Breast epithelium (tissue), 3 donors: ENCODE measurements at regions not wholly inside any gene's neighbourhood (a gene's known extent, or its start where the extent isn't known, plus 50 kb on each side); places are given as distances from the start of the nearest gene placed in this dataset.

ENCODE experiments used
- POLR2A ChIP-seq: fragments of 450-650 bp; IDR thresholded peaks from one replicate; pipeline ENCODE4 v1.6.1; 2016; ENCODE audit warnings: antibody characterized with exemption, mild to moderate bottlenecking, moderate library complexity
- POLR2AphosphoS5 ChIP-seq, 3 donors: sonication (generic); formaldehyde crosslinking; IDR thresholded peaks; one replicate each; pipeline ENCODE4 v1.6.1; 2017; ENCODE audit warnings: antibody characterized with exemption in 3 of 3
- TF ChIP-seq, protein P1 (sequence below), 3 donors: fragments of 450-650 bp; IDR thresholded peaks; one replicate each; pipeline ENCODE4 v1.5.1; 2016 to 2017; ENCODE audit warnings: antibody characterized with exemption in 3 of 3, mild to moderate bottlenecking in 3 of 3, moderate library complexity in 3 of 3

DNA sequence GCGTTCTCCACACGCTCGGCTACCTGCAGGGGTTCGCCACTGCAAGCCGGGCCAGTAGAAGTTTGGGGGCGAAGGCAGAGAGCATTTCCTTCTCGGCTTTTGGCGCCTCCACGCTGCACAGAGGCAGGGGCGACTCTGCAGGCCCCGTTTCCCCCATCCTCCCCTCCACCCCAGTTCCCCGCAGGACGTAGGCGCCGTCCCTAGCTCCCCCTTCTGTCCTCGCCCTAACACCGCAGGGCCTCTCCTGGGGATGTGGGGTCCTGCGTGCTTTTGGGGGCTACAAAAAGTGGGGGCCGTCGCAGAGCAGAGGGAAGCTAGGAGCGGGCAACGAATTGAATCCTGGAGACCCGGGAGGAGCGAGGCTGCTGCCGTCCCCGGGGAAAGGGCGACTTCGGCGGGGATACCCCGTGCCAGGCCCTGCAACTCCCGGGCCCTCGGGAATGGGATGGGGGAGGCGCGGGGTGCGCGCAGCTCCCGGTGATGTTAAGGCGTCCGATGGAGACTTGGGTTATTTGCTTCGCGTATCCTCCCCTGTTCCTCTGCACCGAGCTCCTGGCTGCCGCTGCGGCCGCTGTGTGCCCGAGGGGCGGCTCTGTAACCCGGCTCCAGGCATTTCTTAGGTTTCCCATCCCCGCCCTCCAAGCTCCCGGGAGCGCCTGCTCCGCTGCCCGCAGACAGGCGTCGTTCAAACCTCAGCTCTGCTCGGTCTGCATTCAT lies 255.9 kb upstream of the SOX21 start:
- TF ChIP-seq POLR2A (no peak), POLR2AphosphoS5 (IDR thresholded peaks at IDR 0.05) (no peak)
- TF ChIP-seq, protein P1, sequence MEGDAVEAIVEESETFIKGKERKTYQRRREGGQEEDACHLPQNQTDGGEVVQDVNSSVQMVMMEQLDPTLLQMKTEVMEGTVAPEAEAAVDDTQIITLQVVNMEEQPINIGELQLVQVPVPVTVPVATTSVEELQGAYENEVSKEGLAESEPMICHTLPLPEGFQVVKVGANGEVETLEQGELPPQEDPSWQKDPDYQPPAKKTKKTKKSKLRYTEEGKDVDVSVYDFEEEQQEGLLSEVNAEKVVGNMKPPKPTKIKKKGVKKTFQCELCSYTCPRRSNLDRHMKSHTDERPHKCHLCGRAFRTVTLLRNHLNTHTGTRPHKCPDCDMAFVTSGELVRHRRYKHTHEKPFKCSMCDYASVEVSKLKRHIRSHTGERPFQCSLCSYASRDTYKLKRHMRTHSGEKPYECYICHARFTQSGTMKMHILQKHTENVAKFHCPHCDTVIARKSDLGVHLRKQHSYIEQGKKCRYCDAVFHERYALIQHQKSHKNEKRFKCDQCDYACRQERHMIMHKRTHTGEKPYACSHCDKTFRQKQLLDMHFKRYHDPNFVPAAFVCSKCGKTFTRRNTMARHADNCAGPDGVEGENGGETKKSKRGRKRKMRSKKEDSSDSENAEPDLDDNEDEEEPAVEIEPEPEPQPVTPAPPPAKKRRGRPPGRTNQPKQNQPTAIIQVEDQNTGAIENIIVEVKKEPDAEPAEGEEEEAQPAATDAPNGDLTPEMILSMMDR (IDR thresholded peaks at IDR 0.05) = no peak
